Neural progenitor cell (in vitro differentiated cells): ENCODE measurements at regions not wholly inside any gene's neighbourhood (a gene's known extent, or its start where the extent isn't known, plus 50 kb on each side); places are given as distances from the start of the nearest gene placed in this dataset.

Source experiments
- DNase-seq: peaks from one replicate; pipeline ENCODE4 v3.0.0-alpha.2; 2016; ENCODE audit warnings: low spot score
- H2AFZ ChIP-seq: fragments of 200-600 bp; sonication (generic); replicated peaks from 2 replicates; pipeline ENCODE4 v1.6.1; 2016; ENCODE audit warnings: antibody characterized with exemption
- H3F3A ChIP-seq: fragments of 200-600 bp; sonication (generic); 2 replicates; pipeline ENCODE4 v1.6.1; 2016; ENCODE audit warnings: antibody characterized with exemption, low read depth
- H3K27ac ChIP-seq: fragments of 200-600 bp; sonication (generic); 2 replicates; pipeline ENCODE4 v1.5.1; 2016; ENCODE audit warnings: mild to moderate bottlenecking
- H3K27me3 ChIP-seq: fragments of 200-600 bp; sonication (generic); 2 replicates; pipeline ENCODE4 v1.6.1; 2016; ENCODE audit warnings: mild to moderate bottlenecking, moderate library complexity
- H3K36me3 ChIP-seq: fragments of 200-600 bp; sonication (generic); 2 replicates; pipeline ENCODE4 v1.5.1; 2016
- H3K4me1 ChIP-seq: fragments of 200-600 bp; sonication (generic); 2 replicates; pipeline ENCODE4 v1.6.1; 2016; ENCODE audit warnings: mixed run types
- H3K4me2 ChIP-seq: fragments of 200-600 bp; sonication (generic); 2 replicates; pipeline ENCODE4 v1.6.1; 2016
- H3K4me3 ChIP-seq: fragments of 200-600 bp; sonication (generic); 2 replicates; pipeline ENCODE4 v1.5.1; 2016
- H3K79me2 ChIP-seq: fragments of 200-600 bp; sonication (generic); 2 replicates; pipeline ENCODE4 v1.6.1; 2016; ENCODE audit warnings: low read depth
- H3K9ac ChIP-seq: fragments of 200-600 bp; sonication (generic); 2 replicates; pipeline ENCODE4 v1.6.1; 2016
- H3K9me3 ChIP-seq: fragments of 200-600 bp; sonication (generic); 2 replicates; pipeline ENCODE4 v1.5.1; 2016; ENCODE audit warnings: low read depth
- H4K20me1 ChIP-seq: fragments of 200-600 bp; sonication (generic); 2 replicates; pipeline ENCODE4 v1.6.1; 2016; ENCODE audit warnings: low read depth
- H3K27ac Mint-ChIP-seq: 3 replicates; pipeline ENCODE4 v1.8.0; 2021; ENCODE audit warnings: mixed read lengths
- H3K27me3 Mint-ChIP-seq: 2 replicates; pipeline ENCODE4 v1.8.0; 2022; ENCODE audit warnings: low read depth, mild to moderate bottlenecking, inconsistent platforms, moderate library complexity, mixed read lengths; ENCODE audit not compliant: insufficient read depth
- H3K36me3 Mint-ChIP-seq: 3 replicates; pipeline ENCODE4 v1.8.0; 2021; ENCODE audit warnings: mixed read lengths
- H3K4me1 Mint-ChIP-seq: 3 replicates; pipeline ENCODE4 v1.8.0; 2021; ENCODE audit warnings: mixed read lengths
- H3K4me3 Mint-ChIP-seq: 3 replicates; pipeline ENCODE4 v1.8.0; 2021; ENCODE audit warnings: mild to moderate bottlenecking, moderate library complexity, mixed read lengths
- H3K9me3 Mint-ChIP-seq: 3 replicates; pipeline ENCODE4 v1.8.0; 2020; ENCODE audit warnings: mixed read lengths
- CTCF ChIP-seq: fragments of 200-600 bp; sonication (generic); IDR thresholded peaks from 2 replicates; pipeline ENCODE4 v1.5.1; 2017; ENCODE audit warnings: antibody characterized with exemption, mild to moderate bottlenecking
- EZH2 ChIP-seq: fragments of 200-600 bp; sonication (generic); IDR thresholded peaks from 2 replicates; pipeline ENCODE4 v1.6.1; 2017; ENCODE audit warnings: antibody characterized with exemption, mild to moderate bottlenecking, moderate library complexity
- EZH2phosphoT487 ChIP-seq: fragments of 200-600 bp; sonication (generic); IDR thresholded peaks from 2 replicates; pipeline ENCODE4 v1.6.1; 2017; ENCODE audit warnings: antibody characterized with exemption

GRCh38 chr7:63046612-63047011 lies 952.0 kb upstream of the ZNF722 start:
- TF ChIP-seq EZH2 = no peak
- no peak for TF ChIP-seq CTCF
- no peak for TF ChIP-seq EZH2phosphoT487
- Histone ChIP-seq H3F3A (no peaks in the 10 kb centered on the region), H3K79me2 (no peaks in the 10 kb centered on the region), H3K4me2 (no peak overlapping the region), H3K9me3 (peaks cover 44% of the 10 kb centered on the region), H4K20me1 (no peaks in the 10 kb centered on the region), H3K9ac (no peak overlapping the region), H3K4me3 (no peak overlapping the region), H3K27ac (no peak overlapping the region), H3K27me3 (no peaks in the 10 kb centered on the region), H3K4me1 (no peaks in the 10 kb centered on the region), H3K36me3 (no peaks in the 10 kb centered on the region), H2AFZ (no peak overlapping the region)
- Mint-ChIP-seq H3K36me3 (peaks cover 4% of the 10 kb centered on the region), H3K27ac (no peak overlapping the region), H3K9me3 (peaks cover 42% of the 10 kb centered on the region), H3K4me3 (no peak overlapping the region), H3K27me3 (peaks cover 13% of the 10 kb centered on the region), H3K4me1 (no peaks in the 10 kb centered on the region)
- DNase-seq = no peak

- Histone ChIP-seq H2AFZ (no peak overlapping the region), H3K4me3 (no peak overlapping the region), H3K36me3 (no peaks in the 10 kb centered on the region), H3K9me3 (peaks cover 44% of the 10 kb centered on the region), H3K4me2 (no peak overlapping the region), H3K27ac (no peak overlapping the region), H3K79me2 (no peaks in the 10 kb centered on the region), H3F3A (no peaks in the 10 kb centered on the region), H4K20me1 (no peaks in the 10 kb centered on the region), H3K4me1 (no peaks in the 10 kb centered on the region), H3K27me3 (no peaks in the 10 kb centered on the region), H3K9ac (no peak overlapping the region)
- DNase-seq = no peak
- H3K27ac Mint-ChIP-seq = no peak overlapping the region
- H3K9me3 Mint-ChIP-seq = peaks cover 42% of the 10 kb centered on the region
- TF ChIP-seq EZH2phosphoT487 (no peak), EZH2 (no peak), CTCF (no peak)
- no peak overlapping the region for H3K4me3 Mint-ChIP-seq
- H3K36me3 Mint-ChIP-seq = peaks cover 5% of the 10 kb centered on the region
- no peaks in the 10 kb centered on the region for H3K4me1 Mint-ChIP-seq
- H3K27me3 Mint-ChIP-seq = peaks cover 10% of the 10 kb centered on the region
Observed at GRCh38 chr7:63047061-63047460, 951.6 kb upstream of the ZNF722 start.

- H3K79me2 ChIP-seq = no peaks in the 10 kb centered on the region
- peaks cover 10% of the 10 kb centered on the region for H3K27me3 Mint-ChIP-seq
- peaks cover 40% of the 10 kb centered on the region for H3K9me3 Mint-ChIP-seq
- TF ChIP-seq CTCF = no peak
- no peak for TF ChIP-seq EZH2phosphoT487
- TF ChIP-seq EZH2 = no peak
- DNase-seq = no peak
- peaks cover 44% of the 10 kb centered on the region for H3K9me3 ChIP-seq
- H3K36me3 Mint-ChIP-seq = peaks cover 5% of the 10 kb centered on the region
- H3K27ac Mint-ChIP-seq = no peak overlapping the region
- no peaks in the 10 kb centered on the region for H3K36me3 ChIP-seq
- no peaks in the 10 kb centered on the region for H4K20me1 ChIP-seq
- no peak overlapping the region for H2AFZ ChIP-seq
- no peak overlapping the region for H3K4me3 Mint-ChIP-seq
- H3K4me3 ChIP-seq = no peak overlapping the region
- no peaks in the 10 kb centered on the region for H3F3A ChIP-seq
- no peak overlapping the region for H3K27ac ChIP-seq
- H3K9ac ChIP-seq = no peak overlapping the region
- H3K4me2 ChIP-seq = no peak overlapping the region
- no peaks in the 10 kb centered on the region for H3K4me1 Mint-ChIP-seq
- H3K27me3 ChIP-seq = no peaks in the 10 kb centered on the region
- no peaks in the 10 kb centered on the region for H3K4me1 ChIP-seq
Observed at GRCh38 chr7:63047546-63047945, 951.1 kb upstream of the ZNF722 start.
